T-cell (primary cell): ENCODE measurements at regions not wholly inside any gene's neighbourhood (a gene's known extent, or its start where the extent isn't known, plus 50 kb on each side); places are given as distances from the start of the nearest gene placed in this dataset.

ENCODE experiments used
- ATAC-seq, 4 experiments: fragments of 200-7000 bp in 3 of 4; fragments of 150-1000 bp in 1 of 4; cut with Tn5 transposase; replicated peaks in 1 of 4; 1 replicate in 3 of 4; 2 replicates in 1 of 4; pipeline ENCODE4 v1.10.0; 2021; ENCODE audit warnings: moderate library complexity in 3 of 4, mild to moderate bottlenecking in 2 of 4, moderate number of reproducible peaks in 1 of 4
- CTCF ChIA-PET, 2 donors: fragments of 300-600 bp; sonication (Branson Sonifier 250); formaldehyde crosslinking; loops; one replicate each; lab custom pipeline; 2022; ENCODE audit warnings: antibody characterized with exemption in 2 of 2; lab: Charles Lee
- POLR2A ChIA-PET, 2 donors: fragments of 300-600 bp; sonication (Branson Sonifier 250); formaldehyde crosslinking; loops; one replicate each; lab custom pipeline; 2022; ENCODE audit warnings: antibody characterized with exemption in 2 of 2; lab: Charles Lee
- DNase-seq, 35 experiments: peaks; one replicate each; pipeline versions ENCODE4 v3.0.0 to v3.0.0-alpha.2; 2013 to 2023
- H3K27ac ChIP-seq: one replicate; pipeline ENCODE4 v1.5.1; 2013; ENCODE audit warnings: low read length
- H3K27me3 ChIP-seq, 2 experiments: replicated peaks in 1 of 2; 1 replicate in 1 of 2; 2 replicates in 1 of 2; pipeline versions ENCODE4 v1.6.1 to v1.7.0; 2013; ENCODE audit warnings: low read length in 1 of 2, mixed read lengths in 1 of 2; ENCODE audit not compliant: control insufficient read depth in 2 of 2, insufficient read depth in 2 of 2; ENCODE audit errors: extremely low read depth in 1 of 2
- H3K36me3 ChIP-seq, 2 donors: 1 replicate in 1 of 2; 2 replicates in 1 of 2; pipeline versions ENCODE4 v1.6.1 to v1.7.0; 2013; ENCODE audit warnings: low read length in 1 of 2; ENCODE audit not compliant: control insufficient read depth in 2 of 2, insufficient read depth in 1 of 2; ENCODE audit errors: extremely low read depth in 1 of 2
- H3K4me1 ChIP-seq, 2 experiments: 1 replicate in 1 of 2; 2 replicates in 1 of 2; pipeline versions ENCODE4 v1.6.1 to v1.7.0; 2013; ENCODE audit warnings: low read length in 2 of 2, mixed read lengths in 1 of 2; ENCODE audit not compliant: insufficient read depth in 2 of 2, control insufficient read depth in 1 of 2; ENCODE audit errors: extremely low read depth in 1 of 2
- H3K4me3 ChIP-seq, 2 donors: 1 replicate in 1 of 2; 2 replicates in 1 of 2; pipeline versions ENCODE4 v1.5.1 to v1.7.0; 2013; ENCODE audit warnings: mild to moderate bottlenecking in 2 of 2, low read length in 1 of 2, moderate library complexity in 1 of 2; ENCODE audit not compliant: control insufficient read depth in 1 of 2; ENCODE audit errors: extremely low read depth in 1 of 2
- H3K9me3 ChIP-seq: 2 replicates; pipeline ENCODE4 v1.7.0; 2013
- H3K27ac Mint-ChIP-seq, 2 donors: one replicate each; pipeline ENCODE4 v1.8.0; 2020 to 2021; ENCODE audit warnings: mild to moderate bottlenecking in 2 of 2, mixed read lengths in 2 of 2
- H3K27me3 Mint-ChIP-seq, 2 donors: one replicate each; pipeline ENCODE4 v1.8.0; 2021 to 2022; ENCODE audit warnings: mixed read lengths in 2 of 2
- H3K36me3 Mint-ChIP-seq: one replicate; pipeline ENCODE4 v1.8.0; 2021; ENCODE audit warnings: mixed read lengths
- H3K4me1 Mint-ChIP-seq, 3 donors: one replicate each; pipeline ENCODE4 v1.8.0; 2020 to 2022; ENCODE audit warnings: mixed read lengths in 3 of 3, mild to moderate bottlenecking in 1 of 3
- H3K4me3 Mint-ChIP-seq, 3 donors: one replicate each; pipeline ENCODE4 v1.8.0; 2020 to 2022; ENCODE audit warnings: mild to moderate bottlenecking in 3 of 3, mixed read lengths in 3 of 3, moderate library complexity in 3 of 3
- H3K9me3 Mint-ChIP-seq, 3 donors: one replicate each; pipeline ENCODE4 v1.8.0; 2020 to 2022; ENCODE audit warnings: mixed read lengths in 3 of 3
- WGBS: methylation state at CpG from one replicate; pipeline ENCODE4 v1.1.5; 2013; ENCODE audit warnings: missing lambda C conversion rate; ENCODE audit not compliant: insufficient coverage; 5-methylcytosine and 5-hydroxymethylcytosine counted together

DNA sequence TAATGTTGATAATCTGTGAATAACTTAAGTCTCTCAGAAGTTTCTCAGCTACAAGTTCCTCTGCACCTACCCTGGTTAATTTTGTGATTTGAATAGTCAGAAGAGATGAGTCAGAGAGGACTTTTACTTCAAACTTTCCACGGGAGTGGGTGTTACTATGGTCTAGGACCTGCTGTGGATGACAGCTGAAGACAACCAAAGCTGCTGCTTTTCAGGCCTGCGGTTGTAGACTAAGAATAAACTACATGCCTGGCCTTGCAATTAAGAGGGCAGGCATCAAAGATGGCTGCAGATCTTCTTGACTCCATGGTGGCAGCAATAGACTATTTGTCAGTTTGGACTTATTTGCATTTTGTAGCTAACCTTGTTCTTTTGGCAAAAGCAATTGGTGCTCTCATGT lies 227.1 kb upstream of the KRR1 start:
- Histone ChIP-seq H3K9me3 (no peaks in the 10 kb centered on the region), H3K4me3 (no peak overlapping the region), H3K27me3 (no peaks in the 10 kb centered on the region), H3K4me1 (no peaks in the 10 kb centered on the region), H3K36me3 (no peaks in the 10 kb centered on the region), H3K27ac (no peak overlapping the region)
- Mint-ChIP-seq H3K4me3 (no peak overlapping the region), H3K27ac (no peak overlapping the region), H3K36me3 (no peaks in the 10 kb centered on the region), H3K4me1 (peaks cover 0 to 8% (median 4%) of the 10 kb centered on the region in 3 donors), H3K9me3 (no peaks in the 10 kb centered on the region), H3K27me3 (peaks cover 0 to 9% of the 10 kb centered on the region in 2 donors)
- CTCF ChIA-PET: no interaction called here
- WGBS: 27% methylated on average over 2 of the region's 2 CpGs
- ATAC-seq: peak in 1 of 4 experiments; percentile 50
- no peak for DNase-seq
- POLR2A ChIA-PET: interaction anchor here in 1 of 2 donors (0.6 kb wide), 1 partner anchor 31 kb away, joined by 5 read pairs; no protein-coding TSS in a partner anchor

DNA sequence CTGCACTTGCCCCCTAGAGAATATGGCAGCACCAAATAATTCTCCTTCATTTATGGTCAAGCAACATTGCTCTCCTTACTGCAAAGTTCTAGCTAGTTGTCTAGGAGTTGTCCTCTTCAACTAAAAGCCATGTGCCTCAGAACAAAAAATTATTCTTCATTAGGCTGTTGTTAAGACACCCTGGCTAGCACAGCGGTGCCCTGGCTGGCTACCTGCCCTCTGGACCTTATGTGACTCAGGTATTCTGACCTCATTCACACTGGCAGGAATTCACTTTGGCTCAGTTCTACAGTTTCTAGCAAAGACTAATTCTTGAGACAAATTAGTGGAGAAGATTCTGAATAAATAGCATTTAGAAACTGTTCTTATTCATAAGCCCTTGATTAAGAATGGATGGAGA lies 224.4 kb upstream of the KRR1 start:
- WGBS: 80% methylated on average over 1 of the region's 1 CpG
- ATAC-seq (no peak), DNase-seq (no peak)
- CTCF ChIA-PET: no interaction called here
- Histone ChIP-seq H3K9me3 (no peaks in the 10 kb centered on the region), H3K27me3 (no peaks in the 10 kb centered on the region), H3K4me3 (no peak overlapping the region), H3K4me1 (no peaks in the 10 kb centered on the region), H3K36me3 (no peaks in the 10 kb centered on the region), H3K27ac (no peak overlapping the region)
- Mint-ChIP-seq H3K36me3 (no peaks in the 10 kb centered on the region), H3K4me1 (peaks cover 0 to 8% (median 4%) of the 10 kb centered on the region in 3 donors), H3K27me3 (no peaks in the 10 kb centered on the region), H3K27ac (no peak overlapping the region), H3K9me3 (no peaks in the 10 kb centered on the region), H3K4me3 (no peak overlapping the region)
- POLR2A ChIA-PET: no interaction called here

DNA sequence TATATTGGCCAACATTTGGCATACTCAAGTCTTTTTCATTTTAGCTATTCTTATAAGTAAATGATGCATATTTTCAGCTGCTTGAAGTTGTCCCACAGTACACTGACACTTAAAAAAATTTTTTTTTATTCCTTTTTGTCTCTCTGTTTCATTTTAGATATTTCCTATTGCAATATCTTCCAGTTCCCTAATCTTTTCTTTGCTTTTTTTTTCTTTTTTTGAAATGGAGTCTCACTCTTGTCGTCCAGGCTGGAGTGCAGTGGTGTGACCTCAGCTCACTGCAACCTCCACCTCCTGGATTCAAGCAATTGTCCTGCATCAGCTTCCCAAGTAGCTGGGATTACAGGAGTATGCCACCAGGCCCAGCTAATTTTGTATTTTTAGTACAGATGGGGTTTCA lies 217.4 kb upstream of the KRR1 start:
- Mint-ChIP-seq H3K36me3 (no peaks in the 10 kb centered on the region), H3K4me3 (no peak overlapping the region), H3K27ac (no peak overlapping the region), H3K27me3 (no peaks in the 10 kb centered on the region), H3K4me1 (no peaks in the 10 kb centered on the region), H3K9me3 (no peaks in the 10 kb centered on the region)
- H3K27me3 ChIP-seq: no peaks in the 10 kb centered on the region
- H3K4me1 ChIP-seq: no peaks in the 10 kb centered on the region
- DNase-seq (no peak), ATAC-seq (no peak)
- ChIA-PET CTCF (no interaction called here), POLR2A (no interaction called here)
- H3K4me3 ChIP-seq: no peak overlapping the region
- no CpG with 5 or more reads among the region's 1 CpG for WGBS
- no peak overlapping the region for H3K27ac ChIP-seq
- no peaks in the 10 kb centered on the region for H3K36me3 ChIP-seq
- no peaks in the 10 kb centered on the region for H3K9me3 ChIP-seq

DNA sequence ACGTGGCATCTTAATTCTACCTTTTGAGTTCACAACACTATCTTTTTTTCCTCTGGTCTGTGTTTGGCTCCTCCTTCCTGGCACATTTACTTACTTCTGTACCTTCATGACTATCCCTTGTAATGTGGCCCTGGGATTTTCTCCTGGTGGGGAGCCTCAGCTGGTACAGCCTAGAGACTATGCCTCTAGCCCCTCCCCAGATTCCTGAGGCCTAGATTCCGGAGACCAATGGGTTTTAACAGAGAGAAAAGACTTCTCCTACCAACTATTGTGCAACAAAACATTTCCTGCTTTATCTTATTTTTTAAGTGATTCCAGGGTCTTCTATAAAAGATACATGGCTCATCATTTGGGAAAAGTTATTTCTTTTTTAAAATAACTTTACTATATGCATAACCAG lies 216.2 kb upstream of the KRR1 start:
- Mint-ChIP-seq H3K9me3 (no peaks in the 10 kb centered on the region), H3K27ac (no peak overlapping the region), H3K4me1 (peaks cover 11 to 12% (median 11%) of the 10 kb centered on the region in 3 donors), H3K27me3 (no peaks in the 10 kb centered on the region), H3K4me3 (no peak overlapping the region), H3K36me3 (no peaks in the 10 kb centered on the region)
- ATAC-seq (no peak), DNase-seq (no peak)
- POLR2A ChIA-PET: no interaction called here
- CTCF ChIA-PET: no interaction called here
- Histone ChIP-seq H3K36me3 (no peaks in the 10 kb centered on the region), H3K4me1 (no peaks in the 10 kb centered on the region), H3K9me3 (no peaks in the 10 kb centered on the region), H3K4me3 (no peak overlapping the region), H3K27ac (no peak overlapping the region), H3K27me3 (no peaks in the 10 kb centered on the region)
- WGBS: 91% methylated on average over 1 of the region's 2 CpGs

DNA sequence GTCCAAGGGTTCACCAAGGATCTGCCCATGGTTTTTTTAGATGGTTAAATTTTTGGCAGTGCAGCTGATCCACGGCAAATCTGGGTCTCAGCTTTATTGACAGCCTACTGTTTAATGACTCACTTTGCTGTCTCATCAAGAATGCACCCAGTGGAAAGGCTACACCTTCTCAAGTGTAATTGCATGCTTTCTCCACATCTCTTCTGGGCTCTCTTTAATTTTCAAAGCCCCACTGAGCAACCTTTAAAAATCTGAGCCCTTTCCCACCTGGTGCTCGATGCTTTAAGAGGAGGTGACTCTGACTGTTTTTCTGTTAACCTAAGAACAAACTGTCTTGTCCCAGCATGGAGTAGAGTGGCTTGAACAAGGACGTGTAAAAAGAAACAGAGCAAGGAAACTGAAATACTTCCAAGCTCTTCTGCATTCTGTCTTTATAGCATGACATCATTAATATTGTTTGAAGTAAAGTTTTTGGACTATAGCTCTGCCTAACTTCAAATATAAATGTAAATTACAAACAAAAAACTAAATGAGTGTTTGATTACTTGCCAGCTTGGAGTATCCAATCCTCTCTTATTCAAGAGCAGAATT lies 214.2 kb upstream of the KRR1 start:
- POLR2A ChIA-PET: no interaction called here
- H3K4me3 ChIP-seq: no peak overlapping the region
- 55% methylated on average over 1 of the region's 3 CpGs for WGBS
- no peaks in the 10 kb centered on the region for H3K36me3 ChIP-seq
- H3K4me3 Mint-ChIP-seq: no peak overlapping the region
- ATAC-seq (no peak), DNase-seq (no peak)
- no peak overlapping the region for H3K27ac Mint-ChIP-seq
- H3K27me3 ChIP-seq: no peaks in the 10 kb centered on the region
- H3K9me3 ChIP-seq: no peaks in the 10 kb centered on the region
- H3K9me3 Mint-ChIP-seq: no peaks in the 10 kb centered on the region
- H3K36me3 Mint-ChIP-seq: no peaks in the 10 kb centered on the region
- no peaks in the 10 kb centered on the region for H3K27me3 Mint-ChIP-seq
- H3K4me1 ChIP-seq: no peaks in the 10 kb centered on the region
- H3K27ac ChIP-seq: no peak overlapping the region
- peaks cover 15 to 26% (median 24%) of the 10 kb centered on the region in 3 donors for H3K4me1 Mint-ChIP-seq
- CTCF ChIA-PET: interaction anchor here in 1 of 2 donors (0.5 kb wide), 1 partner anchor 291 kb away, joined by 4 read pairs; no protein-coding TSS in a partner anchor

DNA sequence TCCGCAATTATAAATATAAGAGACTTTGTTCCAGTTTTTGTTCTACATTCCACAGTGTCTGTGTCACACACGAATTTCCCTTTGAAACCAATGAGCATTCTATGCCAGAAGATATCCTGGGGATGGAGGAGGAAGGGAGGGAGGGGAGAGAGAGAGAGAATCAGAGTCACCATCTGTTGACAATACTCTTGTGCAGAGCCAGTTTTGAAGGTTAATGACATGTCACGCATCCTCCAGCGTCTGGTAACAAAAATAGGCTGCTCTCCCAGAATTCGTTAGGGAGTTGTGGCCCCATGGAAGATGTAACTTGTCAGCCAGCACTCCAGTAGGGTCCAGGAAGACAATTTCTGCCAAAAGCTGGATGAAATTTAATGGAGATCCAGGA lies 213.5 kb upstream of the KRR1 start:
- Mint-ChIP-seq H3K4me1 (peaks cover 15 to 26% (median 24%) of the 10 kb centered on the region in 3 donors), H3K4me3 (no peak overlapping the region), H3K27me3 (peaks cover 0 to 4% of the 10 kb centered on the region in 2 donors), H3K9me3 (no peaks in the 10 kb centered on the region), H3K36me3 (no peaks in the 10 kb centered on the region), H3K27ac (no peak overlapping the region)
- POLR2A ChIA-PET: interaction anchor here in 1 of 2 donors (0.6 kb wide), 1 partner anchor 409 kb away, joined by 3 read pairs; no protein-coding TSS in a partner anchor
- CTCF ChIA-PET: interaction anchor here in 1 of 2 donors (0.5 kb wide), 1 partner anchor 290 kb away, joined by 4 read pairs; no protein-coding TSS in a partner anchor
- no peak overlapping the region for H3K4me3 ChIP-seq
- 100% methylated on average over 1 of the region's 5 CpGs for WGBS
- H3K4me1 ChIP-seq: no peaks in the 10 kb centered on the region
- ATAC-seq: no peak
- no peaks in the 10 kb centered on the region for H3K36me3 ChIP-seq
- no peaks in the 10 kb centered on the region for H3K27me3 ChIP-seq
- no peak overlapping the region for H3K27ac ChIP-seq
- DNase-seq: no peak
- H3K9me3 ChIP-seq: no peaks in the 10 kb centered on the region
